NT2/D1 (cell line): ENCODE measurements at regions not wholly inside any gene's neighbourhood (a gene's known extent, or its start where the extent isn't known, plus 50 kb on each side); places are given as distances from the start of the nearest gene placed in this dataset.
"Not testable (repeated sequence)": the region's sequence is repeated elsewhere in the genome, so short reads cannot be mapped to it uniquely, and the experiment has no call there.

ENCODE experiments used
- DNase-seq: peaks from one replicate; pipeline ENCODE4 v3.0.0-alpha.2; 2011; ENCODE audit warnings: low read depth, low spot score
- H3K27me3 ChIP-seq: 2 replicates; pipeline ENCODE4 v1.6.0; 2011; ENCODE audit warnings: mild to moderate bottlenecking; ENCODE audit not compliant: insufficient read length, insufficient read depth
- H3K36me3 ChIP-seq: 2 replicates; pipeline ENCODE4 v1.6.1; 2011; ENCODE audit warnings: mild to moderate bottlenecking, low read length, mixed read lengths; ENCODE audit not compliant: insufficient read depth, insufficient read length
- H3K4me1 ChIP-seq: 2 replicates; pipeline ENCODE4 v1.5.1; 2011; ENCODE audit not compliant: insufficient read depth, insufficient read length
- H3K4me3 ChIP-seq: 2 replicates; pipeline ENCODE4 v1.5.1; 2011; ENCODE audit warnings: low read depth; ENCODE audit not compliant: insufficient read length
- H3K9ac ChIP-seq: 2 replicates; pipeline ENCODE4 v1.6.0; 2011; ENCODE audit warnings: low read depth; ENCODE audit not compliant: insufficient read length
- H3K9me3 ChIP-seq: 2 replicates; pipeline ENCODE4 v1.5.1; 2011; ENCODE audit warnings: mild to moderate bottlenecking, low read length; ENCODE audit not compliant: insufficient read depth
- SUZ12 ChIP-seq: IDR thresholded peaks from 2 replicates; pipeline ENCODE4 v1.6.1; 2011; ENCODE audit not compliant: insufficient read length, insufficient read depth; ENCODE audit errors: extremely low read depth
- YY1 ChIP-seq: IDR thresholded peaks from 2 replicates; pipeline ENCODE4 v1.6.1; 2011; ENCODE audit not compliant: insufficient read length, insufficient read depth
- ZNF274 ChIP-seq: IDR thresholded peaks from 2 replicates; pipeline ENCODE4 v1.6.1; 2011; ENCODE audit warnings: mild to moderate bottlenecking, low read depth, low read length

DNA sequence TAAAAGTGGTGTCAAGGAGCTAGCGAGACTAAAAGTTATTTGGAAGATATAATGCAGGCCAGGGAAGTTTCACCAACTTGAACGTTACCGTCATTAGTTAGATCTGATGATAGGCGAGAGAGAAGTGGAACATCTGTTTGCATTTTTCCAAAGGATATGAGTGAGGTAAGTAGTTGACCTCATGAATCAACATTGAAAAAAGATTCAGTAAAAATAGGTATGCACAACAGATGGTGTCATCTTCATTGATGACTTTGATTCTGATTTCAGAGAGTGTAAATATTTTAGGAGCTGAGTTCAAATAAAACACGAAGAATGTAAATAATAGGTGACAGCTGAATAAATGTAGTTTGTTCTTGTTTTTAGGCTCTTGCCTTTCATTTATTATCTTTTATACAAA lies 998.9 kb upstream of the CDH6 start:
- Histone ChIP-seq H3K4me1 (no peaks in the 10 kb centered on the region), H3K9me3 (no peaks in the 10 kb centered on the region), H3K9ac (no peak overlapping the region), H3K36me3 (no peaks in the 10 kb centered on the region), H3K4me3 (no peak overlapping the region), H3K27me3 (no peaks in the 10 kb centered on the region)
- TF ChIP-seq YY1 (no peak), ZNF274 (no peak), SUZ12 (no peak)
- DNase-seq = no peak

DNA sequence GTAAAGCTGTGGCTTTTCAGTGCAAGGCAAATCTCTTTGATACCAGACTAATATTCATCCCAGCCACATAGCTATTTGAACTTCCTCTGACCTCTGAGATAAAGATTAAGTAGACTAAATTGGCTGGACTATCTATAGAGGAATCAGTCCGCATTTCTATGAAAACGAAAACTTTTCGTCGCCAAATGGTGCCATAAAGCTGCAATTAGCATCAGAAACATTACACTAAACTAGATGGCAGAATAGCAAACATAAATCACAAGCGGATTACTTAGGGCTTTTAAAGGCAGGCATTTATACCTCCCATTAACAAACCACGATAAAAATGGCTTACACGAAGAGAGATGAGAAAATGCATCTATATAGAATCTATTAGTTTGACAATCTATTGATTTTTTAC lies 1009.7 kb upstream of the CDH6 start:
- Histone ChIP-seq H3K9me3 (no peaks in the 10 kb centered on the region), H3K4me3 (no peak overlapping the region), H3K9ac (no peak overlapping the region), H3K36me3 (no peaks in the 10 kb centered on the region), H3K4me1 (no peaks in the 10 kb centered on the region), H3K27me3 (no peaks in the 10 kb centered on the region)
- TF ChIP-seq YY1 (no peak), SUZ12 (no peak), ZNF274 (no peak)
- DNase-seq = no peak

DNA sequence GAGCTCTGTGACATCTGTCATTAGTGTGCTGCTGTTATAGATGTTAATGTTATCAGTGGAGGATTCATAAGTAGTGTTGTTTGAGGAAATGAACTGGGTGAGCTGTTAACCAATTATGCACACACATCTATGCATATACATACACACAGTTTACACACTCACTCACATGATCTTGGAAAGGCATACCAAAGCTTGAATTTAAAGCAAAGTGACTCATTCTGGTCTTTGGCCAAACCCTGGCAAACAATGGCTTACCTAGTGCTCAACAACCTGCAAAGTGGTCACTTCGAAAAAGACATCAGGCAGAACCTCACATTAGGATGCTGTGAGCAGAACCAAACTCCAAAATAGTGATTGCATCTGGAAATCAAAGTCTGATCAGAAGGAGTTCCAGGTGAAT lies 1037.3 kb upstream of the CDH6 start:
- H3K4me1 ChIP-seq = no peaks in the 10 kb centered on the region
- H3K9ac ChIP-seq = no peak overlapping the region
- no peaks in the 10 kb centered on the region for H3K9me3 ChIP-seq
- no peak for DNase-seq
- H3K4me3 ChIP-seq = no peak overlapping the region
- no peak for TF ChIP-seq SUZ12
- no peak for TF ChIP-seq ZNF274
- no peak for TF ChIP-seq YY1
- no peaks in the 10 kb centered on the region for H3K36me3 ChIP-seq
- no peaks in the 10 kb centered on the region for H3K27me3 ChIP-seq

DNA sequence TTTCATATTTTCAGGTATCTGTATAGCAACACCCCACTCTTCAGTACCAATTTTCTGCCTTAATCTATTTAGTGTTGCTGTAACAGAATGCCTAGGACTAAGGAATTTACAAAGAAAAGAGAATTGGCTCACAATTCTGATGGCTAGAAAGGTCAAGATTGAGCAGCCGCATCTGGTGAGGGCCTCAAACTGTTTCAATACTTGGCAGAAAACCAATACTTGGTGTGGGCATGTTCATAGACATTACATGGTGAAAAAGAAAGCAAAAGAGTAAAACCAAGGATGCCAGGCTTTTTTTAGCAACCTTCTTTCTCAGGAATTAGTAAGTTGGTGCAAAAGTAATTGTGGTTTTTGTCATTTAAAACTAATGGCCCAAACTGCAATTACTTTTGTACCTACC lies 1041.1 kb upstream of the CDH6 start:
- Histone ChIP-seq H3K36me3 (no peaks in the 10 kb centered on the region), H3K27me3 (no peaks in the 10 kb centered on the region), H3K9ac (no peak overlapping the region), H3K4me1 (no peaks in the 10 kb centered on the region), H3K4me3 (no peak overlapping the region), H3K9me3 (peaks cover 5% of the 10 kb centered on the region; the same call in 1 of the 2 replicates)
- TF ChIP-seq ZNF274 (no peak), YY1 (no peak), SUZ12 (no peak)
- no peak for DNase-seq

DNA sequence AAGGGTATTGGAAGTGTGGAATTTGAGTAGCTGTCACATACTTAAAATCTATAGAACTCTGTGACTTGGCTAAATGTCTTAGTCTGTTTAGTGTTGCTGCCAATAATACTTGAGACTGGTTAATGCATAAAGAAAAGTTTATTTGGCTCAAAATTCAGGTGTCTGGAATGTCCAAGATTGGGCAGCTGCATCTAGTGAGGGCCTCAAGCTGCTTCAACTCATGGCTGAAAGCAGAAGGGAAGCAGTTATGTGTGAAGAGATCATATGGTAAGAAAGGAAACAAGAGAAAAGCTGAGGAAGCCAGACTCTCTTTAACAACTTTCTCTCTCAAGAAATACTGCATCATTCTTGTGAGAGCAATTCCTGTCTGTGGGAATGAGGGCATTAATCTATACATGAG lies 1043.3 kb upstream of the CDH6 start:
- no peak for DNase-seq
- TF ChIP-seq SUZ12 = no peak
- TF ChIP-seq YY1 = no peak
- no peak for TF ChIP-seq ZNF274
- Histone ChIP-seq H3K36me3 (no peaks in the 10 kb centered on the region), H3K9me3 (peaks cover 5% of the 10 kb centered on the region; the same call in 1 of the 2 replicates), H3K4me3 (no peak overlapping the region), H3K27me3 (no peaks in the 10 kb centered on the region), H3K4me1 (no peaks in the 10 kb centered on the region), H3K9ac (no peak overlapping the region)

DNA sequence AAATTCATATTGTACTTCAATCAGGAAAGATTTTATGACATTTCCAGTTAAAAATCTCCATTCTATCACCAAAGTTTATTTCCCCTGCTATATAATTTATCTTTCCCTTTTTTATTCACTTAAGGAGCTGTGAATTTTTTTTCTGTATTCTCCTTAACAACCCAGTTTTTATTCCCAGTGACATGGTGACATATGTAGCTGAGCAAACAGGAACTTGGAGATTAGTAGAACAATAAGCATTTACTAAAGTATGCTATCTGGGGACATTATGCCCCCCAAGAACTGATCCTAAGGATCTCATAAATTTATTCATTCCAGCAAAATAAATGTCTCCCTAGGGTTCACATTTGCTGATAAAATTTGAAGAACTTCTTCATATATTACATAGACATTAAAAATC lies 1044.0 kb upstream of the CDH6 start:
- no peaks in the 10 kb centered on the region for H3K36me3 ChIP-seq
- H3K9ac ChIP-seq = no peak overlapping the region
- no peak for DNase-seq
- TF ChIP-seq YY1 (no peak), SUZ12 (no peak), ZNF274 (no peak)
- H3K4me3 ChIP-seq = no peak overlapping the region
- H3K9me3 ChIP-seq = peaks cover 5% of the 10 kb centered on the region; the same call in 1 of the 2 replicates
- H3K27me3 ChIP-seq = no peaks in the 10 kb centered on the region
- H3K4me1 ChIP-seq = no peaks in the 10 kb centered on the region

DNA sequence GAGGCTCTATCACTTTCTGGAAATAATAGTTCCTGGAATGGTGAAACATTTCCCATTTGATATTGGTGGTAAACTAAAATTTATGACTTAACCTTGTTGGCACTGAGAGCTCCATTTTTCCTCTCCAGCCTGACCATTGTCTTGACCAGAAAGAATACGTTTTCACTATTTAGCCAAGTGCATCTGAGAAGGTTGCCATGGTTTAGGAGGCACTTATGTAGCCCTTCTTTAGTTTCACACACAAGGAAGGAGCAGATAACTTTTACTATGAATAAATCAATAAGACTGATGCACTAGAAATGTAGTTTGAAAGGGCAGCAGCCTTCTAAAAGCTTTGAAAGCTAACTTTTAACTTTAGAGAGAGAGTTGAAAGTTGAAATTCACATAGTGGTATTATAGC lies 1045.5 kb upstream of the CDH6 start:
- peaks cover 8% of the 10 kb centered on the region; the same call in 1 of the 2 replicates for H3K9me3 ChIP-seq
- TF ChIP-seq SUZ12 (no peak), YY1 (no peak), ZNF274 (no peak)
- H3K27me3 ChIP-seq = no peaks in the 10 kb centered on the region
- no peak overlapping the region for H3K9ac ChIP-seq
- no peak overlapping the region for H3K4me3 ChIP-seq
- no peaks in the 10 kb centered on the region for H3K36me3 ChIP-seq
- no peak for DNase-seq
- no peaks in the 10 kb centered on the region for H3K4me1 ChIP-seq

DNA sequence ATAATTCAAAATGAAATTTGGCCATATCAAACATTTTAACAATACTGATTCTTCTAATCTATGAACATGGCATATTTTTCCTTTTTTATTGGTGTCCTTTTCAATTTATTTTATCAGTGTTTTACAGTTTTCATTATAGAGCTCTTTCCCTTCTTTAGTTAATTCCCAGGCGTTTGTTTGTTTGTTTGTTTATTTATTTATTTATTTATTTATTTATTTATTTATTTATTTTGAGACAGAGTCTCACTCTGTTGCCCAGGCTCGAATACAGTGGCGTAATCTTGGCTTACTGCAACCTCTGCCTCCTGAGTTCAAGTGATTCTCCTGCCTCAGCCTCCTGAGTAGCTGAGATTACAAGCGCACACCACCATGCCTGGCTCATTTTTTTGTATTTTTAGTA lies 1049.4 kb upstream of the CDH6 start:
- H3K36me3 ChIP-seq, H3K4me3 ChIP-seq, H3K4me1 ChIP-seq, H3K27me3 ChIP-seq, H3K9ac ChIP-seq, DNase-seq: not testable (repeated sequence)
- peaks cover 15% of the 10 kb centered on the region for H3K9me3 ChIP-seq
